ENCODE measurements at regions not wholly inside any gene's neighbourhood (a gene's known extent, or its start where the extent isn't known, plus 50 kb on each side); places are given as distances from the start of the nearest gene placed in this dataset.
A peak's percentile ranks its signal among the peaks of the same experiment; 100 is the strongest.

DNA sequence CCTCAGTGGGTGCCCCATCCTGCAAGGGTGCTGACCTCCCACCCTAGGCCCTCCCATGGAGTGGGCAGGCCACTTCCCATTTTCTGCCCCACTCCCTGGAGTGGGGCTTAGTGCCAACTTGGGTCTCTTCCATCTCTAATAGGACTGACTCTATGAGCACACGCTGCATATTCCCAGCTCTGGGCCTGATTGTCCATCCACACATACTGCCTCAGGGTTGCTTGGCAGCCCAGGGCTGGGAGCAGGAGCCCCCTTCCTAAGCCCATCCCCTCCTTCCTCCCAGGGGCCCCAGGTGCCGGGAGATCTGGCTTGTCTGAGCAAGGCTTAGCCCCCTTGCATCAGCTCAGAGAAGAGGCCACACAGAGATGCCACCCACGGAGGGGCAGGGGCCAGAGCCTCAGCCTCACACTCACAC lies 55.1 kb downstream of the PJA1 start:
- no CpG with 5 or more reads among the region's 3 CpGs for WGBS (ENCODE audit: extremely low coverage, insufficient coverage, insufficient read length)
- Histone ChIP-seq H4K8ac (ENCODE audit: low read depth, low read length) (no peak overlapping the region), H3K27me3 (ENCODE audit: insufficient read depth, low read length) (no peaks in the 10 kb centered on the region), H2AFZ (ENCODE audit: insufficient read depth, low read length, poor library complexity) (no peak overlapping the region), H3K23ac (ENCODE audit: low read length) (no peak overlapping the region), H3K9ac (ENCODE audit: low read length) (no peak overlapping the region), H2BK120ac (ENCODE audit: insufficient read depth, low read length, poor library complexity) (no peak overlapping the region), H3K18ac (ENCODE audit: low read length) (no peak overlapping the region), H2AK5ac (ENCODE audit: low read length) (no peak overlapping the region), H3K4ac (ENCODE audit: low read depth, low read length) (no peak overlapping the region), H3K4me2 (ENCODE audit: low read length) (peak overlapping the region; percentile 27), H4K12ac (ENCODE audit: low read depth, low read length) (no peak overlapping the region), H3K79me2 (ENCODE audit: control insufficient read depth, insufficient read depth, low read length, poor library complexity) (no peaks in the 10 kb centered on the region), H3K4me1 (ENCODE audit: control insufficient read depth in 1 of 2, insufficient read depth in 2 of 2, low read length in 2 of 2) (peaks cover 23 to 38% of the 10 kb centered on the region in 2 experiments), H3K4me3 (ENCODE audit: low read depth, low read length) (no peak overlapping the region), H3K14ac (ENCODE audit: low read length) (no peak overlapping the region), H3K9me3 (ENCODE audit: insufficient read depth, low read depth, low read length) (no peaks in the 10 kb centered on the region), H2BK5ac (ENCODE audit: low read depth, low read length, poor library complexity) (no peak overlapping the region), H4K91ac (ENCODE audit: low read depth, low read length) (peak overlapping the region; percentile 39), H2BK12ac (ENCODE audit: low read length) (no peak overlapping the region), H3K36me3 (ENCODE audit: control insufficient read depth in 1 of 2, insufficient read depth in 2 of 2, low read length in 2 of 2) (no peaks in the 10 kb centered on the region), H3K79me1 (ENCODE audit: low read length) (peaks cover 9% of the 10 kb centered on the region), H3K27ac (ENCODE audit: low read depth, low read length) (no peak overlapping the region)
- DNase-seq: no peak

DNA sequence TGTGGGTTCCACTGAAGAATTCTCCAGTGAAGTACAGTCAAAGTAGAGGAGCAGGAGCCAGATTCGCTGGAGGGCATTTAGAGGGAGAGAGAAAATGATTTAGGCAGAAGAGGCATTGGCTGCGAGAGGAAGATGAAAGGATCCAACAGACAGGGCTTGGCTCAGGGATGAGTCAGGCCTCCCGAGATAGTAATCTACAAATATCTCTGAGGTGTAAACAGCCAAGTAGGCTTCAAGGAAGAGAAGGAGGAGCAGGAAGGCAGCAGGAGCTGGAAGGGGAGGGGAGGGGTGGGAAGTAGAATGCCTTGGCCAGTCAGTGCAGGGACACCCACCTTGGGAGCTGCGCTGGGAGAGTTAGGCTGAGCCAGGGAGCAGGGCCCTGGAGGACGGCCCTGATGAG lies 55.5 kb downstream of the PJA1 start:
- Histone ChIP-seq H3K27ac (ENCODE audit: low read depth, low read length) (peak overlapping the region; percentile 63), H3K4me1 (ENCODE audit: control insufficient read depth in 1 of 2, insufficient read depth in 2 of 2, low read length in 2 of 2) (peaks cover 26 to 38% of the 10 kb centered on the region in 2 experiments), H3K23ac (ENCODE audit: low read length) (no peak overlapping the region), H2BK5ac (ENCODE audit: low read depth, low read length, poor library complexity) (no peak overlapping the region), H4K91ac (ENCODE audit: low read depth, low read length) (no peak overlapping the region), H3K36me3 (ENCODE audit: control insufficient read depth in 1 of 2, insufficient read depth in 2 of 2, low read length in 2 of 2) (no peaks in the 10 kb centered on the region), H2BK120ac (ENCODE audit: insufficient read depth, low read length, poor library complexity) (no peak overlapping the region), H3K18ac (ENCODE audit: low read length) (no peak overlapping the region), H4K8ac (ENCODE audit: low read depth, low read length) (no peak overlapping the region), H3K4me3 (ENCODE audit: low read depth, low read length) (no peak overlapping the region), H3K9ac (ENCODE audit: low read length) (no peak overlapping the region), H3K4ac (ENCODE audit: low read depth, low read length) (no peak overlapping the region), H3K14ac (ENCODE audit: low read length) (no peak overlapping the region), H3K27me3 (ENCODE audit: insufficient read depth, low read length) (no peaks in the 10 kb centered on the region), H2AK5ac (ENCODE audit: low read length) (no peak overlapping the region), H2BK12ac (ENCODE audit: low read length) (no peak overlapping the region), H3K9me3 (ENCODE audit: insufficient read depth, low read depth, low read length) (no peaks in the 10 kb centered on the region), H2AFZ (ENCODE audit: insufficient read depth, low read length, poor library complexity) (no peak overlapping the region), H3K4me2 (ENCODE audit: low read length) (peak overlapping the region; percentile 27), H4K12ac (ENCODE audit: low read depth, low read length) (no peak overlapping the region), H3K79me1 (ENCODE audit: low read length) (peaks cover 11% of the 10 kb centered on the region), H3K79me2 (ENCODE audit: control insufficient read depth, insufficient read depth, low read length, poor library complexity) (no peaks in the 10 kb centered on the region)
- DNase-seq: peak; percentile 73 to 84
- WGBS (ENCODE audit: extremely low coverage, insufficient coverage, insufficient read length): no CpG with 5 or more reads among the region's 5 CpGs

DNA sequence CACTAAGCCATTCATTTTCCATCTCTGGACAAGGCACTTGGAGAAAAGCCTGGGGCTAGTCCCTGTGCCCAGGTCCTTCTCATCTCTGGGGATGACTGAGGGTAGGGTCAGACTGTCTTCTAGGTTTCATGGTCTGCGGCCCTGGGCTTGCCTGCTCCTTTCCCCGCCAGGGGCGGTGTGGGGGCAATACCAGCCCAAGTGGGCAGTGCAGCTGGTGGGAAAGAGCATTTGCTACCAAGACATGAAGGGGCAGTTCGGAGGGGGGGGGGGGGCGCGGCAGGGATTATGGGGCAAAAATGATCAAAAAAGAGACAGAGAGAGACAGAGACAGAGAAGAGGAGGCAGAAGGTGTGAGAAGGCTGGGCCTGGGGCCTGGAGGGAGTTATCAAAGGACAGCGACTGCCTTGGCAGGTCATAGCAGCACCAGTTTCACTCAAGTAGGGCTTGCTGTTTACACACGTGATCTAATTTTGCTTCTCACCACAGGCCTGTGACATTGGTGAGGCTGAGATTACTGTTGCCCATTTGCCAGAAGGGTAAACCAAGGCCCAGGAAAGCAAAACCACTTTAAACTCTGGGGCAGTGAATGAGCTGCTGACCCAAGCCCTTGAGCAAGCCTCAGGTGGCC lies 56.1 kb downstream of the PJA1 start:
- Histone ChIP-seq H3K9me3 (ENCODE audit: insufficient read depth, low read depth, low read length) (no peaks in the 10 kb centered on the region), H4K8ac (ENCODE audit: low read depth, low read length) (peak overlapping the region; percentile 47), H3K14ac (ENCODE audit: low read length) (no peak overlapping the region), H3K23ac (ENCODE audit: low read length) (no peak overlapping the region), H2BK120ac (ENCODE audit: insufficient read depth, low read length, poor library complexity) (no peak overlapping the region), H4K91ac (ENCODE audit: low read depth, low read length) (peak overlapping the region; percentile 43), H3K9ac (ENCODE audit: low read length) (no peak overlapping the region), H4K12ac (ENCODE audit: low read depth, low read length) (no peak overlapping the region), H2AFZ (ENCODE audit: insufficient read depth, low read length, poor library complexity) (no peak overlapping the region), H3K18ac (ENCODE audit: low read length) (no peak overlapping the region), H3K27ac (ENCODE audit: low read depth, low read length) (peak overlapping the region; percentile 63), H3K4me1 (ENCODE audit: control insufficient read depth in 1 of 2, insufficient read depth in 2 of 2, low read length in 2 of 2) (peaks cover 29 to 41% of the 10 kb centered on the region in 2 experiments), H3K27me3 (ENCODE audit: insufficient read depth, low read length) (no peaks in the 10 kb centered on the region), H3K4me3 (ENCODE audit: low read depth, low read length) (no peak overlapping the region), H3K4ac (ENCODE audit: low read depth, low read length) (no peak overlapping the region), H2AK5ac (ENCODE audit: low read length) (no peak overlapping the region), H2BK12ac (ENCODE audit: low read length) (peak overlapping the region; percentile 52), H2BK5ac (ENCODE audit: low read depth, low read length, poor library complexity) (peak overlapping the region; percentile 34), H3K36me3 (ENCODE audit: control insufficient read depth in 1 of 2, insufficient read depth in 2 of 2, low read length in 2 of 2) (no peaks in the 10 kb centered on the region), H3K79me1 (ENCODE audit: low read length) (peaks cover 11% of the 10 kb centered on the region), H3K4me2 (ENCODE audit: low read length) (peak overlapping the region; percentile 16), H3K79me2 (ENCODE audit: control insufficient read depth, insufficient read depth, low read length, poor library complexity) (no peaks in the 10 kb centered on the region)
- WGBS (ENCODE audit: extremely low coverage, insufficient coverage, insufficient read length): no CpG with 5 or more reads among the region's 8 CpGs
- no peak for DNase-seq

DNA sequence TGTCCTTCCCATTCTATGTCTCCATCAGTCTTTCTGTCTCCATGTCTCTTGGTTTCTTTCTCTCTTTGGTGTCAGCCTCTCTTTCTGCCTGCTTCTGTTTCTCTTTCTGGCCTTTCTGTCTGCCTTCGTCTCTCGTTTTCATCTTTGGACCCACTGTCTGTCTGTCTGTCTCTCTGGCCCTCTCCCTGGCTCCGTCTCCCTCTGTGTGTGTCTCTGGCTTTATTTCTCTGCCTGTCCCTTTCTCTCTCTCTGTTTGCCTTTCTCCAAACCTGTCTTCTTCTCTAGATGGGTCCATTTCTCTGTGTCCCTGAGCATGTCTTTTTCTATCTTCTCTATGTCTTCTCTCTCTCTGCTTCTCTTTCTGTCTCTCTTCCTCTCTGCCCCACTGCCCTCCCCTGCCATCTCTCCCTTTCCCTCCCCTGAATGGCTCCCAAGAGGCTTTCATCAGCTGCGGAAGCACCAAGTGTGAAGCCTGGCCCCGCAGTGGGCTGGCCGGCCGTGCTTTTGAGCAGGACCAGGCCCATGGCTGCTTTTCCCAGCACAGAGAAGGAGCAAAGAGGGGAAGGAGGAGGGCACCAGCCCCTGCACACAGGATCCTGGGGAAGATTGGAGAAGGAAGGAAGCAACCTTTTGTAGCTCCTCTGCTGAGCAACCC lies 57.4 kb downstream of the PJA1 start:
- no peak overlapping the region for H2BK5ac ChIP-seq (ENCODE audit: low read depth, low read length, poor library complexity)
- peaks cover 32 to 50% of the 10 kb centered on the region in 2 experiments for H3K4me1 ChIP-seq (ENCODE audit: control insufficient read depth in 1 of 2, insufficient read depth in 2 of 2, low read length in 2 of 2)
- peak overlapping the region; percentile 80 for H4K91ac ChIP-seq (ENCODE audit: low read depth, low read length)
- peak overlapping the region; percentile 70 for H3K14ac ChIP-seq (ENCODE audit: low read length)
- peak overlapping the region; percentile 49 for H2AK5ac ChIP-seq (ENCODE audit: low read length)
- H3K23ac ChIP-seq (ENCODE audit: low read length): no peak overlapping the region
- peak overlapping the region; percentile 88 for H2BK12ac ChIP-seq (ENCODE audit: low read length)
- no peak overlapping the region for H2AFZ ChIP-seq (ENCODE audit: insufficient read depth, low read length, poor library complexity)
- no peak overlapping the region for H3K4me3 ChIP-seq (ENCODE audit: low read depth, low read length)
- no peak overlapping the region for H2BK120ac ChIP-seq (ENCODE audit: insufficient read depth, low read length, poor library complexity)
- no CpG with 5 or more reads among the region's 7 CpGs for WGBS (ENCODE audit: extremely low coverage, insufficient coverage, insufficient read length)
- no peak overlapping the region for H3K4ac ChIP-seq (ENCODE audit: low read depth, low read length)
- peak overlapping the region; percentile 37 for H3K18ac ChIP-seq (ENCODE audit: low read length)
- peak overlapping the region; percentile 31 for H3K4me2 ChIP-seq (ENCODE audit: low read length)
- peaks cover 16% of the 10 kb centered on the region for H3K79me1 ChIP-seq (ENCODE audit: low read length)
- DNase-seq: no peak
- H4K12ac ChIP-seq (ENCODE audit: low read depth, low read length): peak overlapping the region; percentile 40
- H3K36me3 ChIP-seq (ENCODE audit: control insufficient read depth in 1 of 2, insufficient read depth in 2 of 2, low read length in 2 of 2): no peaks in the 10 kb centered on the region
- H4K8ac ChIP-seq (ENCODE audit: low read depth, low read length): peak overlapping the region; percentile 43
- no peaks in the 10 kb centered on the region for H3K27me3 ChIP-seq (ENCODE audit: insufficient read depth, low read length)
- H3K79me2 ChIP-seq (ENCODE audit: control insufficient read depth, insufficient read depth, low read length, poor library complexity): no peaks in the 10 kb centered on the region
- H3K27ac ChIP-seq (ENCODE audit: low read depth, low read length): peak overlapping the region; percentile 76
- no peaks in the 10 kb centered on the region for H3K9me3 ChIP-seq (ENCODE audit: insufficient read depth, low read depth, low read length)
- no peak overlapping the region for H3K9ac ChIP-seq (ENCODE audit: low read length)
